GM21515 (cell line): ENCODE measurements at regions not wholly inside any gene's neighbourhood (a gene's known extent, or its start where the extent isn't known, plus 50 kb on each side); places are given as distances from the start of the nearest gene placed in this dataset.
A peak's percentile ranks its signal among the peaks of the same experiment; 100 is the strongest.
"Not testable (repeated sequence)": the region's sequence is repeated elsewhere in the genome, so short reads cannot be mapped to it uniquely, and the experiment has no call there.

ENCODE experiments used
- ATAC-seq: cut with Tn5 transposase; IDR thresholded peaks from one replicate; pipeline ENCODE4 v1.9.1; 2021; ENCODE audit not compliant: unreplicated experiment

GRCh38 chr1:181253601-181254000, 165.1 kb downstream of the IER5 start:
- ATAC-seq, result not testable (repeated sequence)

GRCh38 chr1:181255270-181255929, 166.9 kb downstream of the IER5 start:
- ATAC-seq, result no peak

- ATAC-seq, result peak; percentile 69
Measured at GRCh38 chr1:181257117-181257516, 168.6 kb downstream of the IER5 start.

- no peak for ATAC-seq
Measured at GRCh38 chr1:181259026-181259745, 170.7 kb downstream of the IER5 start.

GRCh38 chr1:181260271-181260670, 171.8 kb downstream of the IER5 start:
- ATAC-seq, result no peak

- no peak for ATAC-seq
Measured at GRCh38 chr1:181260994-181261393, 172.5 kb downstream of the IER5 start.

- ATAC-seq, result no peak
Measured at GRCh38 chr1:181262069-181262468, 173.6 kb downstream of the IER5 start.

- ATAC-seq, result no peak
Measured at GRCh38 chr1:181263444-181263843, 174.9 kb downstream of the IER5 start.

GRCh38 chr1:181264821-181265220, 176.3 kb downstream of the IER5 start:
- no peak for ATAC-seq

GRCh38 chr1:181284978-181285377, 196.5 kb downstream of the IER5 start:
- ATAC-seq, result no peak

GRCh38 chr1:181295217-181295616, 188.1 kb upstream of the CACNA1E start:
- ATAC-seq, result no peak

GRCh38 chr1:181296180-181296579, 187.1 kb upstream of the CACNA1E start:
- ATAC-seq, result no peak

GRCh38 chr1:181308098-181308497, 175.2 kb upstream of the CACNA1E start:
- no peak for ATAC-seq

GRCh38 chr1:181310560-181310959, 172.8 kb upstream of the CACNA1E start:
- ATAC-seq, result no peak

GRCh38 chr1:181312946-181313345, 170.4 kb upstream of the CACNA1E start:
- no peak for ATAC-seq

GRCh38 chr1:181313466-181313865, 169.9 kb upstream of the CACNA1E start:
- no peak for ATAC-seq

- no peak for ATAC-seq
Measured at GRCh38 chr1:181314010-181314409, 169.3 kb upstream of the CACNA1E start.

- no peak for ATAC-seq
Measured at GRCh38 chr1:181314959-181315358, 168.4 kb upstream of the CACNA1E start.

- ATAC-seq, result no peak
Measured at GRCh38 chr1:181317261-181317930, 165.9 kb upstream of the CACNA1E start.

GRCh38 chr1:181318022-181318857, 165.1 kb upstream of the CACNA1E start:
- ATAC-seq, result no peak

GRCh38 chr1:181318858-181319235, 164.5 kb upstream of the CACNA1E start:
- no peak for ATAC-seq
